Gastroesophageal sphincter (tissue), 4 donors: ENCODE measurements at regions not wholly inside any gene's neighbourhood (a gene's known extent, or its start where the extent isn't known, plus 50 kb on each side); places are given as distances from the start of the nearest gene placed in this dataset.

ENCODE experiments used
- ATAC-seq: fragments of 150-250 bp; one replicate; pipeline ENCODE4 v1.9.1; 2016; ENCODE audit warnings: mild to moderate bottlenecking, moderate library complexity
- H3K27ac ChIP-seq, 4 donors: fragments of 200-600 bp; sonication (generic) in 3 of 4; 1 replicate in 3 of 4; 2 replicates in 1 of 4; pipeline ENCODE4 v1.5.1; 2016 to 2019
- H3K27me3 ChIP-seq: fragments of 200-600 bp; sonication (generic); one replicate; pipeline ENCODE4 v1.5.1; 2019
- H3K36me3 ChIP-seq, 2 donors: fragments of 200-600 bp; sonication (generic); one replicate each; pipeline ENCODE4 v1.5.1; 2019; ENCODE audit warnings: control low read depth in 1 of 2
- H3K4me1 ChIP-seq, 3 donors: fragments of 200-600 bp; sonication (generic); 1 replicate in 2 of 3; 2 replicates in 1 of 3; pipeline ENCODE4 v1.5.1; 2016 to 2019; ENCODE audit warnings: control low read depth in 2 of 3
- H3K4me3 ChIP-seq, 2 donors: fragments of 200-600 bp; sonication (generic); one replicate each; pipeline ENCODE4 v1.5.1; 2019; ENCODE audit warnings: mild to moderate bottlenecking in 1 of 2, moderate library complexity in 1 of 2
- H3K9me3 ChIP-seq, 3 donors: fragments of 200-600 bp; sonication (generic); one replicate each; pipeline ENCODE4 v1.5.1; 2017 to 2019; ENCODE audit warnings: control low read depth in 2 of 3
- CTCF ChIP-seq, 4 experiments: fragments of 200-600 bp in 2 of 4; fragments of 450-650 bp in 2 of 4; sonication (generic) in 1 of 4; IDR thresholded peaks; one replicate each; pipeline ENCODE4 v1.5.1; 2017 to 2019; ENCODE audit warnings: antibody characterized with exemption in 4 of 4, mild to moderate bottlenecking in 2 of 4, moderate library complexity in 2 of 4
- EP300 ChIP-seq: sonication (generic); formaldehyde crosslinking; IDR thresholded peaks from one replicate; pipeline ENCODE4 v1.6.1; 2017; ENCODE audit warnings: antibody characterized with exemption, mild to moderate bottlenecking
- POLR2A ChIP-seq, 2 donors: fragments of 450-650 bp; IDR thresholded peaks; one replicate each; pipeline ENCODE4 v1.6.1; 2017; ENCODE audit warnings: antibody characterized with exemption in 2 of 2, mild to moderate bottlenecking in 2 of 2, moderate library complexity in 1 of 2
- POLR2AphosphoS5 ChIP-seq: sonication (generic); formaldehyde crosslinking; IDR thresholded peaks from one replicate; pipeline ENCODE4 v1.6.1; 2017; ENCODE audit warnings: antibody characterized with exemption
- WGBS, 2 donors: methylation state at CpG; one replicate each; pipeline ENCODE4 v1.1.5; 2018; ENCODE audit warnings: low coverage in 1 of 2; 5-methylcytosine and 5-hydroxymethylcytosine counted together

GRCh38 chr2:2874805-2875204 is 502.8 kb downstream of the EIPR1 start:
- Histone ChIP-seq H3K27me3 (peaks cover 5% of the 10 kb centered on the region), H3K4me1 (no peaks in the 10 kb centered on the region), H3K9me3 (peaks cover 0 to 10% (median 0%) of the 10 kb centered on the region in 3 donors), H3K4me3 (no peak overlapping the region), H3K36me3 (no peaks in the 10 kb centered on the region), H3K27ac (no peak overlapping the region)
- TF ChIP-seq POLR2A (IDR thresholded peaks at IDR 0.05) (no peak), POLR2AphosphoS5 (no peak), CTCF (IDR thresholded peaks at IDR 0.05) (no peak), EP300 (no peak)
- ATAC-seq, result no peak
- no CpG with 5 or more reads among the region's 12 CpGs for WGBS, 2 donors

GRCh38 chr2:2874341-2874740 is 503.3 kb downstream of the EIPR1 start:
- TF ChIP-seq EP300, result no peak
- TF ChIP-seq CTCF (IDR thresholded peaks at IDR 0.05), result no peak
- no peak for TF ChIP-seq POLR2A (IDR thresholded peaks at IDR 0.05)
- no peak for TF ChIP-seq POLR2AphosphoS5
- 78 to 80% methylated on average over 1 to 5 of the region's 10 CpGs for WGBS, 2 donors
- Histone ChIP-seq H3K27me3 (peaks cover 5% of the 10 kb centered on the region), H3K9me3 (peaks cover 0 to 10% (median 0%) of the 10 kb centered on the region in 3 donors), H3K4me1 (no peaks in the 10 kb centered on the region), H3K27ac (no peak overlapping the region), H3K36me3 (no peaks in the 10 kb centered on the region), H3K4me3 (no peak overlapping the region)
- peak; percentile 13 for ATAC-seq

GRCh38 chr2:2873450-2873811 is 504.2 kb downstream of the EIPR1 start:
- H3K27me3 ChIP-seq, result peaks cover under 1% of the 10 kb centered on the region
- H3K9me3 ChIP-seq, result peaks cover 0 to 5% (median 0%) of the 10 kb centered on the region in 3 donors
- H3K27ac ChIP-seq, result no peak overlapping the region
- no peaks in the 10 kb centered on the region for H3K4me1 ChIP-seq
- no peak overlapping the region for H3K4me3 ChIP-seq
- WGBS, 2 donors, result 66 to 82% methylated on average over 4 to 5 of the region's 7 CpGs
- TF ChIP-seq POLR2AphosphoS5 (no peak), CTCF (IDR thresholded peaks at IDR 0.05) (no peak), EP300 (no peak), POLR2A (IDR thresholded peaks at IDR 0.05) (no peak)
- no peak for ATAC-seq
- H3K36me3 ChIP-seq, result no peaks in the 10 kb centered on the region

GRCh38 chr2:2872713-2873449 is 504.7 kb downstream of the EIPR1 start:
- Histone ChIP-seq H3K27ac (no peak overlapping the region), H3K4me3 (no peak overlapping the region), H3K9me3 (peaks cover 0 to under 1% (median 0%) of the 10 kb centered on the region in 3 donors), H3K4me1 (no peaks in the 10 kb centered on the region), H3K27me3 (peaks cover 5% of the 10 kb centered on the region), H3K36me3 (no peaks in the 10 kb centered on the region)
- WGBS, 2 donors, result 64 to 70% methylated on average over 2 to 3 of the region's 3 CpGs
- TF ChIP-seq EP300 (no peak), POLR2A (IDR thresholded peaks at IDR 0.05) (no peak), CTCF (IDR thresholded peaks at IDR 0.05) (no peak), POLR2AphosphoS5 (no peak)
- no peak for ATAC-seq

- Histone ChIP-seq H3K9me3 (no peaks in the 10 kb centered on the region), H3K27ac (no peak overlapping the region), H3K4me3 (no peak overlapping the region), H3K27me3 (peaks cover 9% of the 10 kb centered on the region), H3K36me3 (no peaks in the 10 kb centered on the region), H3K4me1 (no peaks in the 10 kb centered on the region)
- WGBS, 2 donors, result 82% methylated on average over 12 of the region's 15 CpGs; no CpG with 5 or more reads in 1 of the 2 donors
- TF ChIP-seq CTCF (IDR thresholded peaks at IDR 0.05) (no peak), POLR2AphosphoS5 (no peak), POLR2A (IDR thresholded peaks at IDR 0.05) (no peak), EP300 (no peak)
- no peak for ATAC-seq
Observed at GRCh38 chr2:2872309-2872617, 505.4 kb downstream of the EIPR1 start.
